GM23338 (cell line): ENCODE measurements at regions not wholly inside any gene's neighbourhood (a gene's known extent, or its start where the extent isn't known, plus 50 kb on each side); places are given as distances from the start of the nearest gene placed in this dataset.

Experiments
- ATAC-seq: fragments of 200-7000 bp; cut with Tn5 transposase; 3 replicates; pipeline ENCODE4 v1.9.1; 2020
- DNase-seq: peaks from one replicate; pipeline ENCODE4 v3.0.0-alpha.2; 2015; ENCODE audit warnings: low spot score
- H2AFZ ChIP-seq: fragments of 200-600 bp; sonication (generic); 2 replicates; pipeline ENCODE4 v1.8.0; 2016; ENCODE audit warnings: antibody characterized with exemption, mild to moderate bottlenecking, moderate library complexity
- H3F3A ChIP-seq: fragments of 200-600 bp; sonication (generic); replicated peaks from 2 replicates; pipeline ENCODE4 v1.8.0; 2017; ENCODE audit warnings: antibody characterized with exemption, mixed run types, low read depth
- H3K27ac ChIP-seq: fragments of 200-600 bp; sonication (generic); 2 replicates; pipeline ENCODE4 v1.6.1; 2016; ENCODE audit warnings: low read depth
- H3K27me3 ChIP-seq: fragments of 200-600 bp; sonication (generic); 2 replicates; pipeline ENCODE4 v1.8.0; 2016; ENCODE audit warnings: mild to moderate bottlenecking, mixed run types, moderate library complexity; ENCODE audit not compliant: insufficient read depth
- H3K36me3 ChIP-seq: fragments of 200-600 bp; sonication (generic); 2 replicates; pipeline ENCODE4 v1.8.0; 2016; ENCODE audit warnings: mild to moderate bottlenecking; ENCODE audit not compliant: insufficient read depth
- H3K4me1 ChIP-seq: fragments of 200-600 bp; sonication (generic); 2 replicates; pipeline ENCODE4 v1.8.0; 2016; ENCODE audit warnings: mild to moderate bottlenecking, moderate library complexity; ENCODE audit not compliant: insufficient read depth
- H3K4me2 ChIP-seq: fragments of 200-600 bp; sonication (generic); 2 replicates; pipeline ENCODE4 v1.7.1; 2017; ENCODE audit warnings: mixed run types
- H3K4me3 ChIP-seq: fragments of 200-600 bp; sonication (generic); 2 replicates; pipeline ENCODE4 v1.6.1; 2016; ENCODE audit warnings: mixed run types
- H3K79me2 ChIP-seq: fragments of 200-600 bp; sonication (generic); replicated peaks from 2 replicates; pipeline ENCODE4 v1.8.0; 2017; ENCODE audit warnings: mild to moderate bottlenecking; ENCODE audit not compliant: insufficient read depth
- H3K9me2 ChIP-seq: fragments of 200-600 bp; sonication (generic); 2 replicates; pipeline ENCODE4 v1.8.0; 2017; ENCODE audit not compliant: insufficient read depth
- H4K20me1 ChIP-seq: fragments of 200-600 bp; sonication (generic); replicated peaks from 2 replicates; pipeline ENCODE4 v1.8.0; 2017; ENCODE audit warnings: mild to moderate bottlenecking; ENCODE audit not compliant: insufficient read depth
- H3K27ac Mint-ChIP-seq: 2 replicates; pipeline ENCODE4 v1.8.0; 2020; ENCODE audit warnings: inconsistent platforms, mild to moderate bottlenecking, moderate library complexity, mixed read lengths
- H3K27me3 Mint-ChIP-seq: 3 replicates; pipeline ENCODE4 v1.8.0; 2022; ENCODE audit warnings: low read depth, mild to moderate bottlenecking, moderate library complexity, mixed read lengths, inconsistent platforms; ENCODE audit not compliant: insufficient read depth, poor library complexity
- H3K36me3 Mint-ChIP-seq: 3 replicates; pipeline ENCODE4 v1.8.0; 2021; ENCODE audit warnings: low read depth, mild to moderate bottlenecking, inconsistent platforms, moderate library complexity, mixed read lengths
- H3K4me1 Mint-ChIP-seq: 3 replicates; pipeline ENCODE4 v1.8.0; 2020; ENCODE audit warnings: mild to moderate bottlenecking, inconsistent platforms, mixed read lengths
- H3K4me3 Mint-ChIP-seq: 3 replicates; pipeline ENCODE4 v1.8.0; 2021; ENCODE audit warnings: moderate library complexity, mild to moderate bottlenecking, inconsistent platforms, mixed read lengths
- H3K9me3 Mint-ChIP-seq: 3 replicates; pipeline ENCODE4 v1.8.0; 2020; ENCODE audit warnings: moderate library complexity, mild to moderate bottlenecking, inconsistent platforms, mixed read lengths
- CREB1 ChIP-seq: fragments of 250-450 bp; sonication (Bioruptor Pico); IDR thresholded peaks from 2 replicates; pipeline ENCODE4 v1.5.0; 2020; ENCODE audit warnings: low read depth, mild to moderate bottlenecking, moderate library complexity
- CTCF ChIP-seq, 2 experiments: fragments of 200-600 bp in 1 of 2; sonication (generic) in 1 of 2; conservative IDR thresholded peaks; 2 replicates each; pipeline versions ENCODE4 v1.5.1 to v1.6.1; 2016 to 2017; ENCODE audit warnings: antibody characterized with exemption in 2 of 2, low read depth in 2 of 2, mild to moderate bottlenecking in 2 of 2, moderate library complexity in 1 of 2
- ETS1 ChIP-seq: IDR thresholded peaks from 2 replicates; pipeline ENCODE4 v1.6.1; 2016; ENCODE audit warnings: antibody characterized with exemption
- EZH2 ChIP-seq: fragments of 200-600 bp; sonication (generic); IDR thresholded peaks from one replicate; pipeline ENCODE4 v1.8.0; 2017; ENCODE audit warnings: antibody characterized with exemption, mild to moderate bottlenecking, low read depth; ENCODE audit not compliant: unreplicated experiment
- EZH2phosphoT487 ChIP-seq: fragments of 200-600 bp; sonication (generic); IDR thresholded peaks from one replicate; pipeline ENCODE4 v1.8.1; 2018; ENCODE audit warnings: antibody characterized with exemption; ENCODE audit not compliant: unreplicated experiment
- JUNB ChIP-seq: IDR thresholded peaks from one replicate; pipeline ENCODE4 v1.6.1; 2016; ENCODE audit warnings: antibody characterized with exemption; ENCODE audit not compliant: unreplicated experiment
- NANOG ChIP-seq: IDR thresholded peaks from 2 replicates; pipeline ENCODE4 v1.6.1; 2016; ENCODE audit warnings: antibody characterized with exemption, borderline replicate concordance
- POLR2AphosphoS5 ChIP-seq: IDR thresholded peaks from 2 replicates; pipeline ENCODE4 v1.6.1; 2016; ENCODE audit warnings: antibody characterized with exemption, low read depth
- REST ChIP-seq: IDR thresholded peaks from one replicate; pipeline ENCODE4 v1.6.1; 2018; ENCODE audit warnings: antibody characterized with exemption; ENCODE audit not compliant: unreplicated experiment
- STAT1 ChIP-seq: IDR thresholded peaks from one replicate; pipeline ENCODE4 v1.6.1; 2016; ENCODE audit warnings: antibody characterized with exemption; ENCODE audit not compliant: unreplicated experiment
- ZNF114 ChIP-seq: fragments of 250-450 bp; sonication (Bioruptor Pico); IDR thresholded peaks from 2 replicates; pipeline ENCODE4 v1.5.0; 2020; ENCODE audit warnings: mild to moderate bottlenecking, moderate library complexity
- ZNF331 ChIP-seq: fragments of 250-450 bp; sonication (Bioruptor Pico); IDR thresholded peaks from 2 replicates; pipeline ENCODE4 v1.5.0; 2020; ENCODE audit warnings: low read depth, mild to moderate bottlenecking, moderate library complexity
- ZNF462 ChIP-seq: fragments of 250-450 bp; sonication (Bioruptor Pico); IDR thresholded peaks from 2 replicates; pipeline ENCODE4 v1.5.0; 2020; ENCODE audit warnings: mild to moderate bottlenecking, moderate library complexity

- no peaks in the 10 kb centered on the region for H3F3A ChIP-seq
- no peaks in the 10 kb centered on the region for H3K9me3 Mint-ChIP-seq
These were observed 98.5 kb upstream of the MAGEB16 start for GRCh38 chrX:35699642-35700041.

More at GRCh38 chrX:35699642-35700041, 98.5 kb upstream of the MAGEB16 start:
- H3K4me1 Mint-ChIP-seq: peaks cover 17% of the 10 kb centered on the region; the same call in 2 of the 3 replicates
- no peaks in the 10 kb centered on the region for H3K27me3 Mint-ChIP-seq
- H3K27ac Mint-ChIP-seq: no peak overlapping the region
- no peak for DNase-seq
- no peaks in the 10 kb centered on the region for H3K36me3 Mint-ChIP-seq
- Histone ChIP-seq H3K4me3 (no peak overlapping the region), H3K4me2 (no peak overlapping the region), H3K9me2 (no peaks in the 10 kb centered on the region), H3K4me1 (peaks cover 11% of the 10 kb centered on the region), H3K27ac (no peak overlapping the region), H3K27me3 (no peaks in the 10 kb centered on the region), H3K79me2 (no peaks in the 10 kb centered on the region), H3K36me3 (no peaks in the 10 kb centered on the region), H2AFZ (no peak overlapping the region), H4K20me1 (no peaks in the 10 kb centered on the region)
- TF ChIP-seq ETS1 (no peak), STAT1 (no peak), EZH2phosphoT487 (no peak), CTCF (conservative IDR thresholded peaks at IDR 0.05; ENCODE audit: low read depth in 2 of 2) (no peak), POLR2AphosphoS5 (no peak), JUNB (no peak), ZNF462 (no peak), REST (no peak), CREB1 (CRISPR knock-in tag) (no peak), ZNF331 (CRISPR knock-in tag) (no peak), NANOG (no peak), EZH2 (no peak), ZNF114 (CRISPR knock-in tag) (no peak)
- H3K4me3 Mint-ChIP-seq: no peak overlapping the region
- ATAC-seq: no peak
